A549 (cell line): ENCODE measurements at regions not wholly inside any gene's neighbourhood (a gene's known extent, or its start where the extent isn't known, plus 50 kb on each side); places are given as distances from the start of the nearest gene placed in this dataset.

ENCODE experiments used
- CTCF ChIP-seq: fragments of >200 bp; sonication (Bioruptor Twin); formaldehyde crosslinking; IDR thresholded peaks from 3 replicates; pipeline ENCODE4 v1.5.1; 2016
- EP300 ChIP-seq, 2 experiments: fragments of >200 bp; sonication (Bioruptor Twin); formaldehyde crosslinking; IDR thresholded peaks; 2 replicates in 1 of 2; 3 replicates in 1 of 2; pipeline ENCODE4 v1.6.1; 2016 to 2017
- HDAC2 ChIP-seq: fragments of 200-600 bp; sonication (generic); IDR thresholded peaks from 2 replicates; pipeline ENCODE4 v1.6.1; 2016
- HOXA7 ChIP-seq: fragments of 250-450 bp; sonication (Bioruptor Pico); IDR thresholded peaks from 2 replicates; pipeline ENCODE4 v1.5.0; 2020; ENCODE audit warnings: mild to moderate bottlenecking, moderate library complexity
- JUN ChIP-seq, 2 experiments: fragments of >200 bp; sonication (Bioruptor Twin); formaldehyde crosslinking; IDR thresholded peaks; 2 replicates in 1 of 2; 3 replicates in 1 of 2; pipeline ENCODE4 v1.6.1; 2016 to 2017
- JUNB ChIP-seq: fragments of >200 bp; sonication (Bioruptor Twin); formaldehyde crosslinking; IDR thresholded peaks from 2 replicates; pipeline ENCODE4 v1.6.1; 2016
- MYC ChIP-seq: IDR thresholded peaks from 2 replicates; pipeline ENCODE4 v1.6.1; 2012; ENCODE audit warnings: mild to moderate bottlenecking, inconsistent platforms, low read length, improper control_type of control experiment, borderline replicate concordance
- NFE2L2 ChIP-seq: fragments of 150-350 bp; conservative IDR thresholded peaks from 2 replicates; pipeline ENCODE4 v1.6.1; 2014; ENCODE audit warnings: low read length
- POLR2A ChIP-seq: IDR thresholded peaks from 2 replicates; pipeline ENCODE4 v1.6.1; 2012; ENCODE audit warnings: mild to moderate bottlenecking, low read length
- SMC3 ChIP-seq: fragments of >200 bp; sonication (Bioruptor Twin); formaldehyde crosslinking; IDR thresholded peaks from 3 replicates; pipeline ENCODE4 v1.6.1; 2018; ENCODE audit warnings: inconsistent platforms
- USF2 ChIP-seq: fragments of 450-650 bp; IDR thresholded peaks from 2 replicates; pipeline ENCODE4 v1.6.1; 2014; ENCODE audit warnings: antibody characterized with exemption
- ZC3H11A ChIP-seq: fragments of 450-650 bp; IDR thresholded peaks from 2 replicates; pipeline ENCODE4 v1.6.1; 2014; ENCODE audit warnings: antibody characterized with exemption, mild to moderate bottlenecking
- TF ChIP-seq, protein P1 (sequence below): fragments of 200-600 bp; sonication (generic); IDR thresholded peaks from 2 replicates; pipeline ENCODE4 v1.6.1; 2016; ENCODE audit warnings: antibody characterized with exemption, mild to moderate bottlenecking, moderate library complexity
- TF ChIP-seq, protein P2 (sequence below): fragments of 150-350 bp; IDR thresholded peaks from 2 replicates; pipeline ENCODE4 v1.6.1; 2014; ENCODE audit warnings: low read depth, mild to moderate bottlenecking, low read length

DNA sequence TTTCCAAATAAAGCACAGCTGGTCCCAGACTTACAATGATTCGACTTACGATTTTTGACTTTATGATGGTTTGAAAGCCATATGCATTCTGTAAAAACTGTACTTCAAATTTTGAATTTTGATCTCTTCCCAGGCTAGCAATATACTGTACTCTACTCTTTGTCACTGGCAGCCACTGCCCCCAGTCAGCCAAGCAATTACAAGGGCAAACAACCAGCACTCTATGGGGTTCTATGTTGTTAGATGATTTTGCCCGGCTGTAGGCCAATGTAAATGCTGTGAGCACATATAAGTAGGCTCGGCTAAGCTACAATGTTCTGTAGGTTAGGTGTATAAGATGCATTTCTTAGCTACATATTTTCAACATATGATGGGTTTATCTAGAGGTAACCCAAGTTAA lies 217.3 kb downstream of the RAB38 start:
- TF ChIP-seq CTCF (no peak), HDAC2 (no peak), MYC (no peak), NFE2L2 (no peak), HOXA7 (CRISPR knock-in tag) (no peak), EP300 (IDR thresholded peaks at IDR 0.05) (no peak), JUN (IDR thresholded peaks at IDR 0.05) (no peak), POLR2A (no peak), SMC3 (no peak), USF2 (no peak), JUNB (no peak), ZC3H11A (no peak)
- TF ChIP-seq, protein P1, sequence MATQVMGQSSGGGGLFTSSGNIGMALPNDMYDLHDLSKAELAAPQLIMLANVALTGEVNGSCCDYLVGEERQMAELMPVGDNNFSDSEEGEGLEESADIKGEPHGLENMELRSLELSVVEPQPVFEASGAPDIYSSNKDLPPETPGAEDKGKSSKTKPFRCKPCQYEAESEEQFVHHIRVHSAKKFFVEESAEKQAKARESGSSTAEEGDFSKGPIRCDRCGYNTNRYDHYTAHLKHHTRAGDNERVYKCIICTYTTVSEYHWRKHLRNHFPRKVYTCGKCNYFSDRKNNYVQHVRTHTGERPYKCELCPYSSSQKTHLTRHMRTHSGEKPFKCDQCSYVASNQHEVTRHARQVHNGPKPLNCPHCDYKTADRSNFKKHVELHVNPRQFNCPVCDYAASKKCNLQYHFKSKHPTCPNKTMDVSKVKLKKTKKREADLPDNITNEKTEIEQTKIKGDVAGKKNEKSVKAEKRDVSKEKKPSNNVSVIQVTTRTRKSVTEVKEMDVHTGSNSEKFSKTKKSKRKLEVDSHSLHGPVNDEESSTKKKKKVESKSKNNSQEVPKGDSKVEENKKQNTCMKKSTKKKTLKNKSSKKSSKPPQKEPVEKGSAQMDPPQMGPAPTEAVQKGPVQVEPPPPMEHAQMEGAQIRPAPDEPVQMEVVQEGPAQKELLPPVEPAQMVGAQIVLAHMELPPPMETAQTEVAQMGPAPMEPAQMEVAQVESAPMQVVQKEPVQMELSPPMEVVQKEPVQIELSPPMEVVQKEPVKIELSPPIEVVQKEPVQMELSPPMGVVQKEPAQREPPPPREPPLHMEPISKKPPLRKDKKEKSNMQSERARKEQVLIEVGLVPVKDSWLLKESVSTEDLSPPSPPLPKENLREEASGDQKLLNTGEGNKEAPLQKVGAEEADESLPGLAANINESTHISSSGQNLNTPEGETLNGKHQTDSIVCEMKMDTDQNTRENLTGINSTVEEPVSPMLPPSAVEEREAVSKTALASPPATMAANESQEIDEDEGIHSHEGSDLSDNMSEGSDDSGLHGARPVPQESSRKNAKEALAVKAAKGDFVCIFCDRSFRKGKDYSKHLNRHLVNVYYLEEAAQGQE, result no peak
- TF ChIP-seq, protein P2, sequence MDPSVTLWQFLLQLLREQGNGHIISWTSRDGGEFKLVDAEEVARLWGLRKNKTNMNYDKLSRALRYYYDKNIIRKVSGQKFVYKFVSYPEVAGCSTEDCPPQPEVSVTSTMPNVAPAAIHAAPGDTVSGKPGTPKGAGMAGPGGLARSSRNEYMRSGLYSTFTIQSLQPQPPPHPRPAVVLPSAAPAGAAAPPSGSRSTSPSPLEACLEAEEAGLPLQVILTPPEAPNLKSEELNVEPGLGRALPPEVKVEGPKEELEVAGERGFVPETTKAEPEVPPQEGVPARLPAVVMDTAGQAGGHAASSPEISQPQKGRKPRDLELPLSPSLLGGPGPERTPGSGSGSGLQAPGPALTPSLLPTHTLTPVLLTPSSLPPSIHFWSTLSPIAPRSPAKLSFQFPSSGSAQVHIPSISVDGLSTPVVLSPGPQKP, result no peak
